Left ventricle myocardium superior (tissue), 1 donor: ENCODE measurements at regions not wholly inside any gene's neighbourhood (a gene's known extent, or its start where the extent isn't known, plus 50 kb on each side); places are given as distances from the start of the nearest gene placed in this dataset.

Experiments
- ATAC-seq: fragments of 200-7000 bp; cut with Tn5 transposase; one replicate; pipeline ENCODE4 v1.9.1; 2020; ENCODE audit warnings: mild to moderate bottlenecking, moderate library complexity
- DNase-seq: peaks from one replicate; pipeline ENCODE4 v3.0.0-alpha.2; 2020
- intact Hi-C: fragments of 100-400 bp; cut with micrococcal nuclease; formaldehyde crosslinking; loops from one replicate; pipeline ENCODE4 v1.11.0; 2022
- donor health status: DM: no; HTN: yes; CAD: no; lungs with severe emphysema.

DNA sequence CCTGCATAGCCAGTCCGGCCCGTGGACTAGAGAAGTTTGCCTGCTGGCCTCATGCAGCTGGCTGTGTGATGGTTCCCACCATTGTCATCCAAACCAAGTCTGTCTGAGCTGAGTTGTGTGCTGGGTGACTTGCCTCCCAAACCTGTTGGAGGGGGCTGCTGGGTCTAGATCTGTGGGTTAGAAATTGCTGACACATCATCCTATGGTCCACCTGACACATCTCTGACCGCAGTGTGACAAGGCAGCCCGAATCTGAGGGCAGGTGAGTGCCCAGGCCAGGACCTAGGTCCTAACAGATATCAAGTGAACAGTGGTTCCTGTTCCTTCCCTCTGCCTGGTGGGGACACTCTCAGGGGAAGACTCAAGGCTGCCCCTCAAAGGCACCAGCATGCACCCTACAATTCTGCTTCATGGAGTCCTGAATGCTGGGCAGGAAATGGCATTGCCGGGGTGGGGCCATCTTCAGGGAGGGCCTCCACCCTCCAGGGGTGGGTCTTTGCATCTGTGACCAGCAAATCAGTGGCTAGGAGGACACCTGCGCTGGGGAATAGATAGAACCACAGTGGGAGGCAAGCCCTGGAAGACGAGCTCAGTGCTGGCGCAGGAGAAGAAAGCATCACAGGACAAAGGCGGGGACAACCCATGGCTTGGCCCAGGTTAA lies 117.9 kb upstream of the ID2 start:
- intact Hi-C loops, result no loop called here
- DNase-seq (no peak), ATAC-seq (no peak)

DNA sequence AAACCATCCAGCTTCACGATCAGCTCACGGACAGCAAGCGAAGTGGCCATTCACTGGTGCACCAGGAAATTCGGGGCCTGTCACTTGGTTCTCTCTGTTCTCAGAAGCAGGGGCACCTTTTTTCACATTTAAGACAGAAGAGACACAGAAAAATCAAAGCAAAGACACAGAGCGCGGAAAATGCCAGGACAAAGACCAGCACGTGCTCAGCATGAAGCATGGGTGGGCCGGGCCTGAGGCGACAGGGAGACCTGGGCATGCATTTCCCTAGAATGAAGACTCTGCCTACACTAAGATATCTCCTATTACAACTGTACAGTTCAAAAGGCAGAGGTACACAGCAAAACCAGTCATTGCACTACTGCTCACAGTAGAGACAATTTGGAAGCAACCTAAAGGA lies 117.4 kb upstream of the ID2 start:
- intact Hi-C loops, result no loop called here
- DNase-seq, result no peak

DNA sequence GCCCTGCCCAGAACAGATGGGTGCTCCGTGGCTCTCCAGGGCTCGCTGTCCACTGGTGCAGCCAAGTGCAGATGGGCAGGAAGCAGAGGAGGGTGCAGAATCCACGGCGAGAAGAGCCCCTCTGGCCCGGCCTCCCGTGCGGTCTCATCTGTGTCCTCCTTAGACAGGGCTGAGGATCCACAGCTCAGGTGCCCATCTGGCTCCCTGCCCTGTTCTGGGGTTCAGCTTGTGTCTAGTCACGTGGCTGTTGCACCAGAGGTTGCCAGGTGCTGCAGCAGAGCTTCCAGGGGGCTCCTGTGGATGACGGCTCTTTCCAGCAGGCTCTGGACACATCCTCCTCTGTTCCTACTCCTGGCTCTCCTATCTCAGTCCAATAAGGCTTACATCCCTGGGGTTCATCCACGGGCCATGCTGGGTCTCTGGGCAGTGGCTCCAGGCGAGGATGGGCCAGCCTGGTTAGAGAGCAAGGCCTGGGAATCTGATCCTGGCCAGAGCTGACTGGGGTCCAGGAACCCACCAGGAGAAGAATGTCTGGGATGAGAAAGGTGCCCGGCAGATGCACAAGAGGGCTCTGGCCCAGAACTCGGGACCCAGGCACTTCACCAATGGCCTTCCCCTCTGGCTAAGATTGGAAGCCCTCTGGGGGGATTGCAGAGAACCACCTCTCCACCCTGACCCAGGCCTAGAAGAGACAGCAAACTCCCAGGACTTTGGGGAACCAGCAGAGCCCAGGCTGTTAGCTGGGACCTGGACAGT lies 116.3 kb upstream of the ID2 start:
- intact Hi-C loops, result no loop called here
- DNase-seq, result no peak
- ATAC-seq, result no peak

More for the DNA sequence above, 117.4 kb upstream of the ID2 start:
- no peak for ATAC-seq

DNA sequence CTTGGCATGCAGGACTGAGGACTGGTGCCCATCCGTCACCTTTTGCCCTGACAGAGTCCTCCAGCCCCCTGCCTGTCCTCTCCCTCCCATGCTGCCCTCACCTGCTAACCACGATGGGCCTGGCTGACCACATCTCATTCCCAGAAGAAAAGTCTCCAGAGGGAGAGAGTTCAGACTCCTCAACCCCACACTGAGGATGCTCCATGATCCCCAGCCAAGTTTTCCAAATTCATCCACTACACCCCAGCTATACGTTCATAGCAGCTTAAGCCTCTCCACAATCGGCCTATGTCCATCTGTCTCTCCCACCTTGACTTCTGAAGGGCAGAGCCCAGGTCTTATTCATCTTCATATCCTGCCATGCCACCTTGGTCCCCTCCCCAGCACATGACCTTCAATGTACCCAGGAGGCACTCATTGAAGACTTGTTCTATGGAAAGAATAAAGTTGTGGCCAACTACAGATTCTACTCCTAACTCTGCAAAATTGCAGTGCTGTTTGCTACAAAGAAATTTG lies 115.6 kb upstream of the ID2 start:
- ATAC-seq (no peak), DNase-seq (no peak)
- intact Hi-C loops, result no loop called here

DNA sequence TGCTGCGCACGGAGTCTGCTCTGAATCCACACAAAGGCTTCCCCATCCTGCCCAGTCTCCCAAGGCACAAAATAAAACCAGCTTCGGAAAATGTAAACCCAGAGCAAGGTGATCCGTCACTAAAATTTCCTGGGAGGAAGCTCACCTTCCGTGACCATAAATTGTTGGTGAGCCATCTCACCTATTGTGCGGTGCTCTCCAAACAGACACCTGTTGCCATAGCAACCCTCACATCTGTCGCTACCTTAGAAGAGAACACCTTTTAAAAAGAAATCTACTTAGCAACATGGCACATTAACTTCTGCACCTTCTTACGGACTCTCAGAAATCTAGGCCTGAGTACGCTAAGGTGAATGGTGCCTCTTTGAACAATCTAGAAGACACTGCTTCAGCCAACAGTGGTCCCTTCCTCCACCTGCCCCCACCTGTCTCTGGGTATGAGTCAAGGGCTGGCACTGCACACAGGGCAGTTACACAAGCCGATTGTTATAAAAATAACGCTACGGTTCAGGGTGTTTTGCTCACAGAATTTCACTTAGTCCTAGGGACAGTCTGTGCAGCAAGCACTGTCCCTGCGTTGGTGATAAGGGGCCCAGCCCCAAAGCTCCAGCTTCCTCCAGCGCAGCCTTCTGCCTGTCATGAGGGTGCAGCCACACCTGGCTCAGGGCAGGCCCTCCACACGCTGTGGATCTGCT lies 114.9 kb upstream of the ID2 start:
- ATAC-seq (peak; percentile 95), DNase-seq (peak; percentile 58)
- intact Hi-C loops, result no loop called here

DNA sequence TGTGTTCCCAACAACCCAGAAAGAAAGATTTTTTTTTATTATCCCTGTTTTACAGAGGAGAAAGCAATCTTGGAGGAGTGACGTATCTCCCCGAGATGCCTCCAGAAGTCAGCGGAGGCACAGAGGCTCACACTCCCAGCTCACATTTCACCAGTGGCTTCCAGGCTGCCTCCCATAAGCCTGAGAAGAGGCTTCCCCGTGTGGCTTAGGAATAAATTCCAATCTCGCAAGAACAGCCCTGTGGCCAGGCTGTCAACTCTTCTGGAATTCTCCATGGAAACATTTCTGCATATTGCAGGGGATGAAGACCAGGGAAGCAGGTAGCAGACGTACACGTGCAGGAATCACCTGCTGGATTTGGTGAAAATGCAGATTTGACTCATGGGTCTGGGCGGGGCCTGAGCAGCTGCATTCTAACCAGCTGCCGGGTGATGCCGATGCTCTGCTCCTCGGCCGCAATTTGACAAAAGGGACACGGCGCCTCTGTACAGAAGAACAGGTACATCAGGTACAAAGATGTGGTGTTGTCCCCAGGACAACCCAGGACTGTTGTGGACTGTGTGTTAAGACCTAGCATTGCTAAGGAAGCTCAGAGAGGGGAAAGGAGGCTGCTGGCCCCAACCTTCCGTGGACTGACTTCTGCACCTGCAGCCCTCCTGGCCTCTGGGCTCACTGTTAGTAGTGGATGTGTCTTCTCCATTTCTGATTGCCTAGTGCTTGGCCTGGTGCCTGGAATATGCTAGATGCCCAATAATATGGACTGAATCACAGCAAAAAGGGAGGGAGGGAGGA lies 114.2 kb upstream of the ID2 start:
- intact Hi-C loops, result no loop called here
- DNase-seq (no peak), ATAC-seq (peak; percentile 5)

DNA sequence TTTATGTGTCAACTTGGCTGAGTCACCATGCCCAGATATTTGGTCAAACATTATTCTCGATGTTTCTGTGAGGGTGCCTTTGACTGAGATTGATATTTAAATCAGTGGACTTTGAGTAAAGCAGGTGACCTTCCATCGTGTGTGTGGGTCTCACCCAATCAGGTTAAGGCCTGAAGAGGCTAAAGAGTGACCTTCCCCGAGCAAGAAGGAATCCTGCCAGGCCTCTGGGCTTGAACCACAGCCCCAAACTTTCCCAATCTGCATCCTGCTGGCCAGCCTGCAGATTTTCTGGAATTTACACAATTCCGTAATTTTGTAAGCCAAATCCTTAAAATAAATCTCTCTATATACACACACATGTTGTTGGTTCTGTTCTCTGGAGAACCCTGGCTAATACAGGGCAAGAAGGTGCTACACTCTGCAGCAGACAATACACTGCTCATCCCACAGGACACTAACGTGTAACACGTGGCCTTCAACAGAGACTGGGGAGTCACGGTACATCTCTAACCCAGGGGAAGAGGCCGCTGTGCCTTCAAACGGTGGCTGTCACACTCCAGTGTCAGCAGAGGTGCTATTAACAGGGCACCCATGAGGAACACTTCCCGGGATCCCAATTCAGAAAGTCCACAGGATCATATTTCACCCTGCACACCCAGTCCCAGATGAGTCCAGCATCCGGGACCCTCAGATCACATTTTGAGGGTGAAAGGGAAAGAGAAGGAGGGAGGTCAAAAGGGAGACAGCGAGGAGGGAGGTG lies 113.1 kb upstream of the ID2 start:
- ATAC-seq (no peak), DNase-seq (no peak)
- intact Hi-C loops, result no loop called here

DNA sequence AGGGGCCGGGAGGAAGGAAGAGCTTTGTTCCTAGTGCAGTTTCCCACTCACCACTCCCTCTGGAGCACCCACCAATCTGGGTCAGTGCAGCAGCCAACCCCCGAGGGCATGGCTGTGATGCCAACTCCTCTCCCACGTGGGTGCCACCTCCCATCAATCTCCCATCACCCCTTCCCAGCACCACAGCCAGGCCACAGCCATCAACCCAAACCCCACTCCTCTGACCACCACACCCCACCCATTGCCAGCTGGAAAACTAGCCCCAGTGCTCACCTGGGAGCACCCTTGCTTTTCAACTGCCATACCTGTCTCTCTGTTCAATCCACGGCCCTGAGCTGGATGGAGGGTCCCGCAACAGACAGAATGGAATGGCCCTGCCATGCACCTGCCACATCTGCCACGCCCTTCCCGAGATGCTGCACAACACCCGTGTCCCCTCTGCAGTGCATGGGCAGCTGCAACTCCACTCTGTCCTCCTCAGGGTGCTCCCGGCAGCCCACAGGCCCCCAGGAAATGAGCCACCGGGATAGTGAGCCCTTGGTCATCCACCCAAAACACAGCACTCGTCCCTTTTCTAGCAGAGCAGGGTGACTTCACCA lies 112.4 kb upstream of the ID2 start:
- intact Hi-C loops, result no loop called here
- no peak for ATAC-seq
- no peak for DNase-seq

DNA sequence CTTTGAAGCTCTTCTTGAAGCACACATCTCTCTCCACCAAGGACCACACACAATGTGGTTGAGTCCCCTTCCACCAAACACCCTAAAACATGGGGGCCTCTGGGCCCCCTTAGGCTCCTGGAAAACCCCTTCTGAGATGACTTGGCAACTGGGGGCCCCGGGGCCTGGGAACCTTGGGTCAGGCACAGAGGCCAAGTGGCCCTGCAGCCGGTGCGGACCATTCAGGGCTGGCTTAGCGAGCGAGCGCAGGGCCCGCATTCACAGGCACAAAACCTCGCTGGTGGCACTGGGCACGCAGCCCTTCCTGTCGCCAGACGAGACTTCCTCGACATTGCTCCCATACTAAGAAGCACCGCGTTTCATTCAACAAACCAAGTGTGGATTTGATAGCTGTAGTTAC lies 111.2 kb upstream of the ID2 start:
- intact Hi-C loops, result no loop called here
- DNase-seq (no peak), ATAC-seq (no peak)

DNA sequence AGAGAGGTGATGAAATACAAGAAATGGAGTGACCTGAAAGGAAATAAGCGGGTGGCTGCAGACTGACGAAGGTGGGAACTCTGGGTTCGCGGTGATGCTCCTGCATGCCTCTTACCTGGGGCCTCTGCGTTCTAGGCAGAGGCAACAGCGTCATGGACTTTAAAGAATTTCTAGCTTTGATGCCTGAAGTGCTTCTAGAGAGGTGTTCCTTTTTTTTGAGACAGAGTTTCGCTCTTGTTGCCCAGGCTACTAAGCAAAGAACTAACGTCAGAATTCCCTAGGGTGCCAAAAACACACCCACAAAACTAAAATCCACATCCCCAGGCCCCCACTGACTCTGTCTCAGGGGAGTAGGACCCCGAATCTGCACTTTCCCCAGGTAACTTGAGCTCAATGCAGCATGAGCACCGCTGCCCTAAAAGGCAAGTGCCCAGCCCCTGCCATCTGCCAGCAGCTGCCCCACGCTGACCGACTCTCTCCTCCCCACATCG lies 110.5 kb upstream of the ID2 start:
- ATAC-seq (no peak), DNase-seq (no peak)
- intact Hi-C loops, result no loop called here

DNA sequence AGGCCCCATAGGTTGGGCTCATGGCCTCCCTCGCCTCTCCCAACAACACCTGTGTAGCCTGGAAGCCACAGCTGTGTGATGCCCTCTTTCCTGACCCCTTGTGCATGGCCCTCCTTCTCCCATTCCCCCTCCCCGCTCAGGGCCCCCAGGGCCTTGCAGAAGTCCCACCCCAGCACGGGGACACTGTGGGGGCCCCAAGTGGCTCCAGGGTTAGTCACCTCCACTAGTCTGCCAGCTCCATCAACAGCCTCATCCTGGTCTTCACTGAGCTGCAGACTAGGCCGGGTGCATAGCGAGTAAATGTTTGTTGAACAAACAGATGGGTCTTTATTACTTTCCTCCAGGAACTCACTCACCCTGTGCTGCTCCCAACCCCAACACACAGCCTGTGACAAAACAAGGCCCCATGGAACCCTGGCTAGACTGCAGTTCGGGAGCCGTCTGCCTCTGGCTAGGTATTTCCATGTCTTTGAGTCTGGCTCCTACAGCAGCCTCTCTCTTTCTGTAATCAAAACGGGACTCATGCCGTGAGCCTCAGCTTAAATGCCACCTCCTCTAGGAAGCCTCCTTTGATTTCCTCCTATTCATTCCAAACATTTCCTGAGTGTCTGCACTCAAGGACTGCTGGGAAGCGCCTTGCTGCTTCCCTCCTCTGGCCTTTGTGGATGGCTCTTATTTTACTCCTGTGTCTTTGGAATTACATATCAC lies 109.9 kb upstream of the ID2 start:
- DNase-seq, result no peak
- intact Hi-C loops, result no loop called here
- ATAC-seq, result no peak

DNA sequence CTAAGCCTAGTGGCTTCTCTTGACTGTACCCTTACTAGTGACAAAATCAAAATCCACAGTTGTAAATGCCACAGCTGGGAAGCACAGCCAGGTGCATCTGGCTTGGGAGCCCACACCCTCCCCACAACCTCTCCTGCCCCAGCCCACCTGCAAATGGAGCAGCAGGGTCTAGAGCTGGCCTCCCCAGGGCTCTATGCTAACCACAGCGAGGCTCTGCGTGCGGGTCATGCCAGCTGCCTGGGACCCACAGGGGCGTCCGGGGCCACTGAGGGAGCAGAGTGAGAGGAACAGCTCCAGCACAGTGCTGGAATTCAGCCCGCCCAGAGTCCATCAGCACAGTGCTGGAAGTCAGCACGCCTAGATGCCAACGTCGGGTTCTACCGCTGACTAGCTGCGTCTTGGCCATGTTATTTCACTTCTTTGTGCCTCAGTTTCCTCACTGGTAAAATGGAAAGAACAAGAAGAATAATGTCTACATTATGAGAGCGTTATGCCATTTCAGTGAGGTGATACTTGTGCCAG lies 109.1 kb upstream of the ID2 start:
- intact Hi-C loops, result no loop called here
- ATAC-seq, result no peak

DNA sequence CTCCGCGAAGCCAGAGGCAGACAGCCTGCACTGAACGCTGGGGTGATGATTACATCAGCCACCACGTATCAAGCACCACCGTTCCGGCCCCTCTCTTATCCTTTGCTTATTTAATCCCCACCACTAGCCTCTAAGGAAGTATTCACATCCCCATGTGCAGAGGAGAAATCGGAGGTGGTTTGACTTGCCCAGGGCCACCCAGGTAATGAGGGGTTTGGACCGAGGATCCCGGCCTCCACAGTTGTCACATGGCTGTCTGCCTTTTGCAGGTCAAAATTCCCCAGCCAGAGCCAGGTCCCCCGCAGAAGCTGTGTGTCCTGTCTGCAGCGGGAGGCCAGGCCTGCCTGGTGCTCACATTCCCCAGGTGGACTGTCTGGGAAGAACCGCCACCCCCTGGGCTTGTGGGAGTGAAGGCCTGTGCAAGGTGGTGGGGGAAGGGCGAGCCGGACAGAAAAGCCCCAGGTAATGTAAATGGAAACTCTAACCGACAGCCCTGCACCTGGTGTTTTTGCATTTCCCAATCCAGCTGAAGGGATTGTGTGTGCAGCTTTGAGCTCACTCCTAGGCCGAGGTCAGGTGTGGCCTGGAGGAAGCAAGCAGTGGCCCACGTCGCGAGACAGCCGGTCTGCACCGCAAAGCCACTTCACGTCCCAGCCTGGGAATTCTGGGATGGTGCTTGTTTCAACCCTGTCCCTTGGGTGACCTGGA lies 108.5 kb upstream of the ID2 start:
- intact Hi-C loops, result no loop called here
- DNase-seq (no peak), ATAC-seq (no peak)

More for the DNA sequence above, 109.1 kb upstream of the ID2 start:
- DNase-seq, result no peak

DNA sequence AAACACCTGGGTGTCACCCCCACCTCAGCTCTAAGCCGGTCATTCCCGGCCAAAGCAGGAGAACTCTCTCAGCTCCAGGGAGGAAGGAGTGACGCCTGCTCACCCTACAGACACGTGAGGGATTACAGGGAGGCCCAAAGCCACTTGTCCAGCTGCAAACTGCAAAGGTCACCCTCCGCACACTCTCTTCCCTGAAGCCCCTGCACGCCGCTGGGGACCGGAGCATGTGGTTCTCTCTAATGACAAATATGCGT lies 108.0 kb upstream of the ID2 start:
- DNase-seq (no peak), ATAC-seq (no peak)
- intact Hi-C loops, result no loop called here

DNA sequence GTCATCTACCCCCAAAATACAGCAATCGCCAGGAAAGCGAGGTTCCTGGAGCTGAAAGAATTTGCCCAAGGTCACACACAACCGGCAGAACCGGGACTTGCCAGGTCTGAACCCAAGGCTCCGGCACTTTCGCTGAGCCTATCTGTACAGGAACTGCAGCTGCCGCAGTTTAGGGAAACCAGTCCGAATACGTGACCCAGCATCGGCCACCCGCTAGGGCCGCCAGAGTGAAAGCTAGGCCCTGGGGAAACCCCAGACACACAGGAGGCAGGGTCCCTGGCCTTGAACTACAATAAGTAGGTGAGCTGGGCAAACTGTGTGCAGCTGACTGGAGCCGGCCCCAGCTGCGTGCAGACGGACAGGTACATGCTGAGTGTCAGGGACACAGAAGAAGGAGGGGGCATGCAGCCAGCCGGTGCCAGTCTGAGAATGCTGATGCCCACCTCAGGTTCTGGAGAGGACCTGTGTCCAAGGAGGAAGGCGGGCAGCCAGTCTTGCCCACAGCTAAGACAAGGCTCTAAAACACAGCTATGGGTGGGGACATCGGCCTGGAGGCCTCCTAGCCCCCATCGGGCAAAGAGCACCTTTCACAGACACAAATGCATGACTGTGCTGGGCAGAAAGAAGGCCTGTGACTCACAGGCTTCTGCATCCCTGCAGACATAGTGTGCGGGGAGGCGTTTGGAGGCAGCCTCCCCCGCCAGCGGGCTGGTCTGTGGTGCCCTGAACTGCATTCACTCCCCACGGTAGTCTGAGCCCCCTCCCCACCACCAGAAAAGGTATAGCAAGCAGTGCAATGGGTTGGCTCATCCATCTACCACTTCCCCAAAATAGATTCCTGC lies 107.4 kb upstream of the ID2 start:
- ATAC-seq (no peak), DNase-seq (no peak)
- intact Hi-C loops, result no loop called here
